Renal cortical epithelial cell (primary cell): ENCODE measurements at regions not wholly inside any gene's neighbourhood (a gene's known extent, or its start where the extent isn't known, plus 50 kb on each side); places are given as distances from the start of the nearest gene placed in this dataset.

Source experiments
- DNase-seq: peaks from one replicate; pipeline ENCODE4 v3.0.0-alpha.2; 2011; ENCODE audit warnings: low read depth

GRCh38 chr6:104418839-104419238 lies 440.9 kb downstream of the HACE1 start:
- DNase-seq, result no peak

GRCh38 chr6:104418125-104418524 lies 441.6 kb downstream of the HACE1 start:
- DNase-seq, result no peak

- DNase-seq, result no peak
These were observed 445.0 kb downstream of the HACE1 start for GRCh38 chr6:104414723-104415122.

GRCh38 chr6:104413767-104414166 lies 446.0 kb downstream of the HACE1 start:
- no peak for DNase-seq

- no peak for DNase-seq
These were observed 448.4 kb downstream of the HACE1 start for GRCh38 chr6:104411302-104411701.

- DNase-seq, result no peak
These were observed 449.8 kb downstream of the HACE1 start for GRCh38 chr6:104409913-104410312.

GRCh38 chr6:104407957-104408356 lies 451.8 kb downstream of the HACE1 start:
- DNase-seq, result no peak

- DNase-seq, result no peak
These were observed 455.3 kb downstream of the HACE1 start for GRCh38 chr6:104404377-104404776.

GRCh38 chr6:104402572-104402971 lies 457.1 kb downstream of the HACE1 start:
- no peak for DNase-seq

- DNase-seq, result no peak
These were observed 457.8 kb downstream of the HACE1 start for GRCh38 chr6:104401926-104402325.

- DNase-seq, result no peak
These were observed 458.9 kb downstream of the HACE1 start for GRCh38 chr6:104400844-104401243.

GRCh38 chr6:104396077-104396476 lies 463.6 kb downstream of the HACE1 start:
- no peak for DNase-seq

GRCh38 chr6:104381907-104382306 lies 477.8 kb downstream of the HACE1 start:
- DNase-seq, result no peak

- DNase-seq, result no peak
These were observed 494.1 kb downstream of the HACE1 start for GRCh38 chr6:104365451-104366234.

- DNase-seq, result no peak
These were observed 501.8 kb downstream of the HACE1 start for GRCh38 chr6:104357928-104358327.

GRCh38 chr6:104356197-104356596 lies 503.5 kb downstream of the HACE1 start:
- DNase-seq, result no peak

- DNase-seq, result no peak
These were observed 510.5 kb downstream of the HACE1 start for GRCh38 chr6:104349191-104349590.

GRCh38 chr6:104344223-104344622 lies 515.5 kb downstream of the HACE1 start:
- no peak for DNase-seq

GRCh38 chr6:104332364-104332763 lies 527.4 kb downstream of the HACE1 start:
- no peak for DNase-seq

- peak; percentile 61 for DNase-seq
These were observed 533.3 kb downstream of the HACE1 start for GRCh38 chr6:104326173-104327001.

- peak; percentile 6 for DNase-seq
These were observed 534.2 kb downstream of the HACE1 start for GRCh38 chr6:104325341-104326172.

GRCh38 chr6:104324301-104324700 lies 535.4 kb downstream of the HACE1 start:
- DNase-seq, result no peak
